GM12873 (cell line): ENCODE measurements at regions not wholly inside any gene's neighbourhood (a gene's known extent, or its start where the extent isn't known, plus 50 kb on each side); places are given as distances from the start of the nearest gene placed in this dataset.

Experiments used
- TF ChIP-seq, protein P1 (sequence below): IDR thresholded peaks from 2 replicates; pipeline ENCODE4 v1.5.1; 2012; ENCODE audit warnings: low read depth, mild to moderate bottlenecking, moderate library complexity, low read length, control low read depth; ENCODE audit not compliant: insufficient read depth; ENCODE audit errors: missing control alignments

DNA sequence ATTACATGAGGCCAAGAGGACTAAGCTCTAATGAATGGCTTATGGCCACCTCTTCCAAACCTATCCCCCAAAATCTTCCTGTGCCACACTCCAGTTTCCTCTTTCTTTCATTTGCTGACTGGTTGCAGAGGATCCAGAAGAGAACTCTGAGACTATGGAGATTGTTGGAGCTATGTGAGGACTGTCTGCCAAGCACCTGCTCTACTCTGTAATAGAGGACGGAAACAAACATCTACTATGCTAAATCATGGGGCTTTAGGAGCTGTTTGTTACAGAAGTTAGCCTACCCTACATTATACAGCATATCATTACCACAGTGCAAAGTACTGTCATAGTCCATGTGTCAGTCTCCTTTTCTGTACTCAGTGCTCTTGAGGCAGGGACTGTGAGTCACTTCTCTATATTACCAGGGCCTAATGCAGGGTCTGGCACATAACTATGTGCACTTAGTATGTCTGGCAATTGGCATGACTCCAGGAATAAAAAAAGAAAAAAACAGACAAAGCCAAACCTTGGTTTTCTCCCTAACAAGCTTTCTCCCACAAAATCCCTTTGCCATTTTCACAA, 95.1 kb downstream of the RPAP3 start:
- TF ChIP-seq, protein P1, sequence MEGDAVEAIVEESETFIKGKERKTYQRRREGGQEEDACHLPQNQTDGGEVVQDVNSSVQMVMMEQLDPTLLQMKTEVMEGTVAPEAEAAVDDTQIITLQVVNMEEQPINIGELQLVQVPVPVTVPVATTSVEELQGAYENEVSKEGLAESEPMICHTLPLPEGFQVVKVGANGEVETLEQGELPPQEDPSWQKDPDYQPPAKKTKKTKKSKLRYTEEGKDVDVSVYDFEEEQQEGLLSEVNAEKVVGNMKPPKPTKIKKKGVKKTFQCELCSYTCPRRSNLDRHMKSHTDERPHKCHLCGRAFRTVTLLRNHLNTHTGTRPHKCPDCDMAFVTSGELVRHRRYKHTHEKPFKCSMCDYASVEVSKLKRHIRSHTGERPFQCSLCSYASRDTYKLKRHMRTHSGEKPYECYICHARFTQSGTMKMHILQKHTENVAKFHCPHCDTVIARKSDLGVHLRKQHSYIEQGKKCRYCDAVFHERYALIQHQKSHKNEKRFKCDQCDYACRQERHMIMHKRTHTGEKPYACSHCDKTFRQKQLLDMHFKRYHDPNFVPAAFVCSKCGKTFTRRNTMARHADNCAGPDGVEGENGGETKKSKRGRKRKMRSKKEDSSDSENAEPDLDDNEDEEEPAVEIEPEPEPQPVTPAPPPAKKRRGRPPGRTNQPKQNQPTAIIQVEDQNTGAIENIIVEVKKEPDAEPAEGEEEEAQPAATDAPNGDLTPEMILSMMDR, result no peak

DNA sequence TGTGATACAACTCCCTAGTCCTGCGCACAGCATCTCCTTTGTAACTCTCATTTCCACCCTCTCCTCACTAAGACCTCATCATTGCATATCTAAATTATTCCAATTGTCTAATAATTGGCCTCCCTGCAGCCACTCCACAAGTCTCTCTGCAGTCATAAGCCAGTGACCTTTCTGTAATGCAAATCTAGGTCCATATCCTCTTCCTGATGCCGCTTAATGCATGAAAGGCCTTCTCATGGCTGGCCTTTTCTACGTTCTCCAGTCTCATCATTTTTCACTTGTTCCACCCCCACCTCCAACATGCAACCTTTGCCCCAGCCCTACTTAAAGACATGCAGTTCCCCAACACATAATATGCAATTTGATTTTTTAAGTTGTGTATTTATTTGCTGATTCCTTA, 96.0 kb downstream of the RPAP3 start:
- TF ChIP-seq, protein P1, result no peak

DNA sequence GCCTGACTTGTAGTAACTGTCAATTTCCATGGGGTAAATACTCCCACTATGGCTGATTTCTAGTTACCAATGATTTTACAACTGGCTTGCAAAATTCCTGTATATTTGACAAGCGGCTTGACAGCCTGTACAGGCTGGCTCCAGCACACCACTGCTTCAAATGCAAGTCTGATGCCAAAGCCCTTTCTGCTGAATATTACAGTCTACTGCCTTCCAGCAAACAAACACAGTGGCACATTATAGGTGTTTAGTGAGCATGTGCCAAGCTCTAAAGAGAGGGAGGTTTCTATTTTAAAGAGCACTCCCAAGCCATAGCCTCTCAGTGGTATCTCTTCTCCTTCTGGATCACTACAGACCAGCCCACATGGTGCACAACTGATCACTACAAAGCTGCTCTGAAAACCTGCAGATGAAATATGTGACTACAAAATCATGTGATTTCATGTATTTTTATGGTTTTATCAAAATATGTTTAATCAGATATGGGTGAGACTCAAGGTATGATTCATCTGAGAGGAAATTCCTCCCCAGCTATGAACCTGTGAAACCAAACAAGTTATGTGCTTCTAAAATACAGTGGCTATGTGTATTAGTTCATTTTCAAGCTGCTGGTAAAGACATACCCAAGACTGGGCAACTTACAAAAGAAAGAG, 101.5 kb downstream of the RPAP3 start:
- TF ChIP-seq, protein P1, result no peak

DNA sequence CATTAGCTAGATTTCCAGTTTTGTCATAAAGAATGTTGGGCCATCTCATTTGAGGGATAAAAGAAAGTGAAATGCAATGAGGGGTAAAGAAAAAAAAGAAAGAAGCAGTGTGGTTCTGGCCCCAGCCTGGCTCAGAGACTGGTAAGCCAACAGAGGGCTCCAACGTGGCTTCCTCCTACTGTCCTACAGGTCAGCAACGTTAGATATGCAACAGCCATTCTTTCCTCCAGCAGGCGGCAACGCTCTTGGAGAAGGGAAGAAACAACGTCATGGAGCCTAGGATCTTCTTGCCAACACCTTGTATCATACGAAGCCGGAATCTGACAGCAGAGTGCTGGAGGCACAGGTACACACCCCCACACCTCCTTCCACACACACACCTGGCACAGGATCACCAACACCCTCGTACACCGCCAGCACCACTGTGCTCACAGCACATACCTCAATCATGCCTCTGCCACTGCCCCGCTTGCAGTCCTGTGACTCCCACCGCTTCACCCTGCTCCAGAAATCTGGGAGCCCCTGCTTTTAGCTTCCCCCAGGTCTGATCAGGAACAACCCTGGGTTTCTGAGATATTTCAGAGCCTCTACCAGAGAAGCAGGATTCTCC, 102.8 kb downstream of the RPAP3 start:
- TF ChIP-seq, protein P1, result no peak

DNA sequence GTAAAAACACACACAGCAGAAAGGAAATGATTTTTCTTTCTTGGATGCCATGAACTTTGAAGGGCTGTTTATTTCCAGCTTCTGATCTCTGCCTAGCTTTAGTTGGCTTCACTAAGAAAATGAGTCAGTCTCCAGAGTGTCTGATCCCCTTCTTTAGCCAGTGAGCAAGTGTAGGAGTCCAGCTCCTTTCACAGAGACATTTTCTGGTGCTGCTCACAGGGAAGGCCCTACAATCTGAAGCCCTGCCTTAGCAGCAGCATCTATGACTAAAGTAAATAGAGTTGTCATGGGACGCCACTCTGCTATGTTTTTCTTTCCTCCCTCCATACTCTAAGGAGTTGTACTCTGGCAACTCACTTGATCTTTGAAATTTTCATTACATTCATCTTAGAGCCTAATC, 103.5 kb downstream of the RPAP3 start:
- TF ChIP-seq, protein P1, result no peak

DNA sequence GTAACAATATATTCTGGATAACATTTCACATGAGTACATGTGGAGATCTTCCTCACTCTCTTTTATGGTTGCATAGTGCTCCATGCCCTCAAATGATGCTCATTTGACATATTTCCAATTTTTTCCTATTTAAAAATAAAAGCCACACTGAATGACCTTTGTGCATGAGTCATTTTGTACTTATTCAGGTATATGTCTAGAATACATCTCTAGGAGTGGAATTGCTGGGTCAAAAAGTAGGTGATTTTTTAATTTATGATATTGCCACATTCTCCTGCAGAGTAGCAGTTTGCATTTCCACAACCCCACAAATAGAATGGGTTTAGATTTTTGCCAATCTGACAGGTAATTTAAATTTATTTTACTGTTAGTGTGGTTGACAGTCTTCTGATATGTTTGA, 104.8 kb downstream of the RPAP3 start:
- TF ChIP-seq, protein P1, result no peak

DNA sequence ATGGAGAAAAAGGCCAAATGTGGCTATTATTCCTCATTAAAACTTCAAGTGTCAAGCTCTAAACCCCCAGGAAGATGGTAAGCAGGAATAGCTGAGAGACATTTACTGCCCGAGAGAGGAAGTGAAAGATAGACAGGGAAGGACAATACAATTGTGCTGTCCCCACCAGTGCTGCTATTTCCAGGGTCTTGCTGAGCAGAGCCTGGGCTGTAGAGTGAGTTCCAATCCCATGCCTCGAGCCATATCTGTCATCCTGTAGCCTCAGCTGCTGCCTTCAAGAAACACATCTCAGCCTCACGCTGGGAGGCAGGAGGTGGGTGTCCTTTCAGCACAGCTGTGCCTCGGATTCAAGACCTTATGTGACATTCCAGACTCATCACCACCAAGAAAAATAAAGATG, 114.0 kb downstream of the RPAP3 start:
- TF ChIP-seq, protein P1, result no peak
